K562 (cell line): ENCODE measurements at regions not wholly inside any gene's neighbourhood (a gene's known extent, or its start where the extent isn't known, plus 50 kb on each side); places are given as distances from the start of the nearest gene placed in this dataset.

ENCODE experiments used
- CEBPB ChIP-seq: fragments of 450-650 bp; IDR thresholded peaks from 2 replicates; pipeline ENCODE4 v1.6.1; 2016; ENCODE audit warnings: missing genetic modification characterization, missing compliant biosample characterization
- MCM2 ChIP-seq: fragments of 450-650 bp; IDR thresholded peaks from 2 replicates; pipeline ENCODE4 v1.6.1; 2017; ENCODE audit warnings: low read depth, mild to moderate bottlenecking
- MEF2D ChIP-seq: conservative IDR thresholded peaks from 2 replicates; pipeline ENCODE4 v1.6.1; 2016; ENCODE audit warnings: low read depth, missing genetic modification characterization, missing compliant biosample characterization
- PTRF ChIP-seq: fragments of 450-650 bp; IDR thresholded peaks from 2 replicates; pipeline ENCODE4 v1.6.1; 2016; ENCODE audit warnings: mild to moderate bottlenecking, missing genetic modification characterization, missing compliant biosample characterization
- RBM22 ChIP-seq: fragments of 200-400 bp; formaldehyde crosslinking; IDR thresholded peaks from 2 replicates; pipeline ENCODE4 v1.6.1; 2018; ENCODE audit warnings: low read length, low read depth; ENCODE audit not compliant: poor library complexity, severe bottlenecking
- RCOR1 ChIP-seq, 2 experiments: IDR thresholded peaks; 2 replicates each; pipeline ENCODE4 v1.6.1; 2012; ENCODE audit warnings: low read depth in 2 of 2, low read length in 2 of 2, borderline replicate concordance in 1 of 2, improper control_type of control experiment in 1 of 2
- REST ChIP-seq, 2 experiments: fragments of 450-650 bp; formaldehyde crosslinking in 1 of 2; IDR thresholded peaks; 2 replicates each; pipeline versions ENCODE4 v1.4.0 to v1.6.1; 2014 to 2020; ENCODE audit warnings: mild to moderate bottlenecking in 2 of 2, borderline replicate concordance in 1 of 2, low read depth in 1 of 2
- STAG1 ChIP-seq: sonication (generic); formaldehyde crosslinking; IDR thresholded peaks from 2 replicates; pipeline ENCODE4 v1.5.0; 2020; ENCODE audit warnings: missing genetic modification reagents, borderline replicate concordance
- THAP12 ChIP-seq: fragments of 250-450 bp; sonication (Bioruptor Pico); IDR thresholded peaks from 2 replicates; pipeline ENCODE4 v1.9.0; 2021; ENCODE audit warnings: mild to moderate bottlenecking, inconsistent platforms
- ZNF165 ChIP-seq: fragments of 250-450 bp; sonication (Bioruptor Pico); IDR thresholded peaks from 2 replicates; pipeline ENCODE4 v1.4.0; 2020; ENCODE audit warnings: borderline replicate concordance
- ZNF232 ChIP-seq: sonication (generic); formaldehyde crosslinking; IDR thresholded peaks from 2 replicates; pipeline ENCODE4 v1.8.0; 2022; ENCODE audit warnings: mild to moderate bottlenecking, missing genetic modification reagents
- ZNF384 ChIP-seq: IDR thresholded peaks from 2 replicates; pipeline ENCODE4 v1.6.1; 2012; ENCODE audit warnings: low read depth, low read length, improper control_type of control experiment
- ZNF511 ChIP-seq: sonication (generic); formaldehyde crosslinking; IDR thresholded peaks from 2 replicates; pipeline ENCODE4 v1.8.0; 2022; ENCODE audit warnings: mild to moderate bottlenecking, missing genetic modification reagents
- ZNF79 ChIP-seq: fragments of 250-450 bp; sonication (Bioruptor Pico); IDR thresholded peaks from 2 replicates; pipeline ENCODE4 v1.4.0; 2020; ENCODE audit warnings: low read depth, mild to moderate bottlenecking, moderate library complexity
- TF ChIP-seq, protein P1 (sequence below), 2 experiments: fragments of 450-650 bp; conservative IDR thresholded peaks; 2 replicates each; pipeline ENCODE4 v1.6.1; 2017; ENCODE audit warnings: mild to moderate bottlenecking in 2 of 2, moderate library complexity in 2 of 2

DNA sequence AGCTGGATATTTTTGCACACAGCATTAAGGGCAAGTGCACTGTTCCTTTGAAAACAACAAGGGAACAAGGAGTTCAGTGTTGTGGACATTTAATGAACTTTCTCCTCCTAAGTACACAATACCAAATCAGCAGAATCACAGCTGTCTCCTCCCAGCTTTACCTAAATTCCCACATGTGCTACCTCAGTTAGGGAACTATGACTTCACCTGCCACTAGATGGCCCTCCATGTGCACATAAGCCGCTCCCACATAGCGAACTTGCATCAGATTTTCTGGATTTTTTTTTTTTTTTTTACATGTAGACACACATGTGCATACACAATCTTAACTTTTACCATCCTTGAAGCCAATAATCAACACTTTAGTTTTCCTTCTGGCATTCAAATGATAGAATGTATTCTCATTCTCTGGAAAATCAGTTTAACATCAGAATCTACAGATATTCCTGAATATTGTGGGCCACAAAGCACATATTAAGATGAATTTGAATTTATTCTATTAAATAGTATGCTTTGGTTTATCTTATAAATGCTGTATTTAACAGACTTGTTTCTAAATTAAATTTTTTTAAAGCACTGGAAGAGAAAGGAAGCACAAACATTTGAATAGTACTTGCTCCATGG is 123.6 kb downstream of the PALM2AKAP2 start (continued):
- peak; percentile 66 for TF ChIP-seq REST (IDR thresholded peaks at IDR 0.05; ENCODE audit: borderline replicate concordance)
- no peak for TF ChIP-seq REST (CRISPR knock-in tag; IDR thresholded peaks at IDR 0.05; ENCODE audit: low read depth)
- peak; percentile 95 for TF ChIP-seq ZNF384
- no peak for TF ChIP-seq RBM22
- 0 out of 4 replicates have a peak, but pooled peaks of 1 of the 2 experiments have one; percentile 17 for TF ChIP-seq RCOR1 (IDR thresholded peaks at IDR 0.05; ENCODE audit: borderline replicate concordance in 1 of 2, low read depth in 2 of 2, low read length in 2 of 2)
- no peak for TF ChIP-seq THAP12 (CRISPR knock-in tag)
- no peak for TF ChIP-seq ZNF165 (CRISPR knock-in tag)
- no peak for TF ChIP-seq PTRF (tag)
- peak; percentile 46 for TF ChIP-seq CEBPB (tag)
- TF ChIP-seq, protein P1, sequence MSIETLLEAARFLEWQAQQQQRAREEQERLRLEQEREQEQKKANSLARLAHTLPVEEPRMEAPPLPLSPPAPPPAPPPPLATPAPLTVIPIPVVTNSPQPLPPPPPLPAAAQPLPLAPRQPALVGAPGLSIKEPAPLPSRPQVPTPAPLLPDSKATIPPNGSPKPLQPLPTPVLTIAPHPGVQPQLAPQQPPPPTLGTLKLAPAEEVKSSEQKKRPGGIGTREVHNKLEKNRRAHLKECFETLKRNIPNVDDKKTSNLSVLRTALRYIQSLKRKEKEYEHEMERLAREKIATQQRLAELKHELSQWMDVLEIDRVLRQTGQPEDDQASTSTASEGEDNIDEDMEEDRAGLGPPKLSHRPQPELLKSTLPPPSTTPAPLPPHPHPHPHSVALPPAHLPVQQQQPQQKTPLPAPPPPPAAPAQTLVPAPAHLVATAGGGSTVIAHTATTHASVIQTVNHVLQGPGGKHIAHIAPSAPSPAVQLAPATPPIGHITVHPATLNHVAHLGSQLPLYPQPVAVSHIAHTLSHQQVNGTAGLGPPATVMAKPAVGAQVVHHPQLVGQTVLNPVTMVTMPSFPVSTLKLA (conservative IDR thresholded peaks at IDR 0.05): no peak; a peak in 1 of 4 replicates
- peak; percentile 16; the same call in 1 of the 2 replicates for TF ChIP-seq STAG1 (CRISPR knock-in tag)
- TF ChIP-seq ZNF232 (CRISPR knock-in tag): no peak
- TF ChIP-seq ZNF511 (CRISPR knock-in tag): no peak
- no peak for TF ChIP-seq MCM2
- TF ChIP-seq ZNF79: no peak
- TF ChIP-seq MEF2D (tag): no peak
